Cardiac muscle cell (in vitro differentiated cells and primary cell): ENCODE measurements at regions not wholly inside any gene's neighbourhood (a gene's known extent, or its start where the extent isn't known, plus 50 kb on each side); places are given as distances from the start of the nearest gene placed in this dataset.
"Not testable (repeated sequence)": the region's sequence is repeated elsewhere in the genome, so short reads cannot be mapped to it uniquely, and the experiment has no call there.

Experiments
- DNase-seq, 2 donors: peaks; one replicate each; pipeline versions ENCODE4 v3.0.0 to v3.0.0-alpha.2; 2010 to 2017; ENCODE audit warnings: low read depth in 1 of 2, low spot score in 1 of 2
- H3K27ac ChIP-seq: fragments of 200-600 bp; sonication (generic); 2 replicates; pipeline ENCODE4 v1.5.1; 2016
- H3K27me3 ChIP-seq: fragments of 200-600 bp; sonication (generic); 2 replicates; pipeline ENCODE4 v1.6.0; 2016; ENCODE audit warnings: control low read depth
- H3K36me3 ChIP-seq: fragments of 200-600 bp; sonication (generic); 2 replicates; pipeline ENCODE4 v1.5.1; 2016; ENCODE audit warnings: control low read depth
- H3K4me1 ChIP-seq: fragments of 200-600 bp; sonication (generic); 2 replicates; pipeline ENCODE4 v1.8.1; 2017; ENCODE audit warnings: low read depth, mild to moderate bottlenecking, mixed run types
- H3K4me3 ChIP-seq: fragments of 200-600 bp; sonication (generic); 2 replicates; pipeline ENCODE4 v1.5.1; 2016; ENCODE audit warnings: mild to moderate bottlenecking
- H3K9me3 ChIP-seq: fragments of 200-600 bp; sonication (generic); 2 replicates; pipeline ENCODE4 v1.5.1; 2017; ENCODE audit warnings: low read depth, mild to moderate bottlenecking, control low read depth
- TF ChIP-seq, protein P1 (sequence below): IDR thresholded peaks from 2 replicates; pipeline ENCODE4 v1.5.1; 2012; ENCODE audit warnings: low read depth, mild to moderate bottlenecking, low read length

DNA sequence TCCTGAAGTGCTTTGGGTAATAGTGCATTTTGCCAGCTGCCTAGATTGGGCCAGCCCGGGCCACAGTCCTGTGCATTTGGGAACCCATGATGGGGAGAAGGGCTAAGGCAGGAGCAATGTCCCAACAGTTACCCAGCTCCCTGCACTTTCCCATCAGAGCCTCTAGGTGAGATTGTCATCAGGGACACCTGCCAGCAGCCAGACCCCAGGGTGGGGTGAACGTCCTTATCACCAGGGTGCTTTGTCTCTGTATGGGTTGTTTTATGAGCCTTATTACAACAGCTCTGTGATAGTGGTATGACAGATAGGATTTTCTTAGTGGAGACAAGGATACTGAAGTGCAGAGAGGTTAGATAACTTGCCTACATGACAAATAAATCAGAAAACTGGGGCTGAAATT is 365.7 kb downstream of the OSTF1 start:
- TF ChIP-seq, protein P1, sequence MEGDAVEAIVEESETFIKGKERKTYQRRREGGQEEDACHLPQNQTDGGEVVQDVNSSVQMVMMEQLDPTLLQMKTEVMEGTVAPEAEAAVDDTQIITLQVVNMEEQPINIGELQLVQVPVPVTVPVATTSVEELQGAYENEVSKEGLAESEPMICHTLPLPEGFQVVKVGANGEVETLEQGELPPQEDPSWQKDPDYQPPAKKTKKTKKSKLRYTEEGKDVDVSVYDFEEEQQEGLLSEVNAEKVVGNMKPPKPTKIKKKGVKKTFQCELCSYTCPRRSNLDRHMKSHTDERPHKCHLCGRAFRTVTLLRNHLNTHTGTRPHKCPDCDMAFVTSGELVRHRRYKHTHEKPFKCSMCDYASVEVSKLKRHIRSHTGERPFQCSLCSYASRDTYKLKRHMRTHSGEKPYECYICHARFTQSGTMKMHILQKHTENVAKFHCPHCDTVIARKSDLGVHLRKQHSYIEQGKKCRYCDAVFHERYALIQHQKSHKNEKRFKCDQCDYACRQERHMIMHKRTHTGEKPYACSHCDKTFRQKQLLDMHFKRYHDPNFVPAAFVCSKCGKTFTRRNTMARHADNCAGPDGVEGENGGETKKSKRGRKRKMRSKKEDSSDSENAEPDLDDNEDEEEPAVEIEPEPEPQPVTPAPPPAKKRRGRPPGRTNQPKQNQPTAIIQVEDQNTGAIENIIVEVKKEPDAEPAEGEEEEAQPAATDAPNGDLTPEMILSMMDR = no peak
- Histone ChIP-seq H3K9me3 (no peaks in the 10 kb centered on the region), H3K27me3 (no peaks in the 10 kb centered on the region), H3K4me3 (no peak overlapping the region), H3K4me1 (no peaks in the 10 kb centered on the region), H3K36me3 (no peaks in the 10 kb centered on the region), H3K27ac (no peak overlapping the region)
- DNase-seq = no peak

DNA sequence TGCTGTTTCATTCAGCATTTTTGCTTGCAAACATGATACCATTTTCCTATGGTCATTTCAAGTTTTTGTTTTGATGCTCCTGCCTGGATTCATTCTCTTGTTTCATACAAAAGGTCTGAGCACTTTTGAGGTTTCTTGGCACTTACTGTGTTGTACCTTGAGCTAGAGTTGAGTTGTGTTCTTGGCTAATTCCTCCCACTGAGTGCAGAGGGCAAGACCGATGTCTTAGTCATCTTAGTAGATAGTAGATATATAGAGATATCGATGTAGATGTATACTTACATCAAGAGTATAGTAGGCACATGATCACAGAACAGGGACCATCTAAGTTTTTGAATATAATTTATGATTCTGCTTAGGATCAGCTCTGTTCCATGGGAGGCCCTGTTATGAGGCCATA is 366.6 kb downstream of the OSTF1 start:
- Histone ChIP-seq H3K9me3 (no peaks in the 10 kb centered on the region), H3K4me1 (no peaks in the 10 kb centered on the region), H3K36me3 (no peaks in the 10 kb centered on the region), H3K4me3 (no peak overlapping the region), H3K27ac (no peak overlapping the region), H3K27me3 (no peaks in the 10 kb centered on the region)
- TF ChIP-seq, protein P1 = no peak
- no peak for DNase-seq

DNA sequence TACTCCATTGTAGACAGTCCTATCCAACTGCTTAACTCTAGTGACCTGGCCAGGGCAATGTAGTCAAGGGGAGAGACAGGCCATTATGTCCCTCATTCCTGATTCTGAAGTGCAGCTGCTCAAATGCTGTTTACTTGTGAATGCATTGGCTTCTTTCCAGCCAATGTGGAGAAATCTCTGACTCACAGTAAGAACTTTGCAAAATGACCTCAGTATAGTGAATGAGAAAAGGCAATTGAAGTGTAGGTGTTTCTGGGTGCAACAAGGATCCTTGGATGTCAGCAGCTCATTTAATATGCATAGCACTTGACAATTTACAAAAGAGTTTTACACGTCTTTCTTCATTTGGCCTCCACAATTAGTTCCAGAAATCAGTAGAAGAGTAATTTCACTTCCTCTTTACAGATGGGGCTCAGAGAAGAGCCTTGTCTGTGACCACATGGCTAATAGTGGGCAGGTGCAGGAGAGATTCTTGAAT is 367.2 kb downstream of the OSTF1 start:
- Histone ChIP-seq H3K4me3 (no peak overlapping the region), H3K27ac (no peak overlapping the region), H3K27me3 (no peaks in the 10 kb centered on the region), H3K4me1 (no peaks in the 10 kb centered on the region), H3K9me3 (no peaks in the 10 kb centered on the region), H3K36me3 (no peaks in the 10 kb centered on the region)
- TF ChIP-seq, protein P1 = no peak
- DNase-seq = peak in 1 of 2 donors; percentile 2

DNA sequence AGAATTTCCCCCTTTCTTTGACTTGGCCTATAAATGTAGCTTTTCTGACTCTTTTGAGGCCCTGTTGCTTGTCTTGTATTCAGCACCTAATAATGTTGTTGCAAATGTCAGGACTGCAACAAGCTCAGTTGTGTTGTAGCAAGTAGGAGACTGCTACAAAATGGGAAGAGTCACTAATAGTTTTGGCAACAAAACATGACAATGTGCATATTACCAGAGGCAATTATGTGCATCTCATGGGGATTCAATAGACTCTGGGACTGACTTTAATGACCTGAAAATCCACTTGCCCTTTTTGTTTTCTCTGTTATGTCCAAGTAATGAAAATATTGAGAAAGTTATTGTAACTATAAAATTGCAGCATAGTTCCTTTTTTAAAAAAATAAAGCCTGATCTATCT is 368.4 kb downstream of the OSTF1 start:
- no peak for DNase-seq
- H3K9me3 ChIP-seq = no peaks in the 10 kb centered on the region
- TF ChIP-seq, protein P1 = no peak
- no peaks in the 10 kb centered on the region for H3K36me3 ChIP-seq
- no peaks in the 10 kb centered on the region for H3K4me1 ChIP-seq
- no peak overlapping the region for H3K27ac ChIP-seq
- H3K27me3 ChIP-seq = no peaks in the 10 kb centered on the region
- H3K4me3 ChIP-seq = no peak overlapping the region

DNA sequence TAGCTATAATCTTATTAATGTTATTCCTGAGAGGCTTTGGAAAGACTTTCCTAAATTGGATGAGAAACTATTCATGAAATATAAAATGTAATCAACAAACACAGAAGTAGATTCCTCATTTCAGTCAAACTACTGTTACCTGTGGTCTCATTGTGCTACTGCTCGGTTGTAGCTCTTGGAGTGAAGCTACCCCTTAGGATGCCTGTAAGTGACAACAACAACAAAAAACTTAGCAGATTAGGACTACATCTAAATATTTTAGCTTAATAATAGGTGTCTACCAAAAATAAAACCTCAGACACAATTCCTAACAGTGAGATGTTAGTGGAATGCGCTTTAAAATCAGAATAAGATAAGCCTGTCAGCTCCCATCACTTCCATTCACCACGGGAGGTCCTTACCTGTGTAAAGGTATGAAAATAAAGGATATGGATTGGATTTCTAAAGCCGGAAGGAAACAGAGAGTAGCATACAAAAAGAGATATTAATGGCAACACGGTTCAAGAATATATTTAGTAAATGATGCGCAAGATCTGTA is 369.2 kb downstream of the OSTF1 start:
- no peaks in the 10 kb centered on the region for H3K36me3 ChIP-seq
- no peaks in the 10 kb centered on the region for H3K27me3 ChIP-seq
- no peak for DNase-seq
- H3K9me3 ChIP-seq = no peaks in the 10 kb centered on the region
- no peaks in the 10 kb centered on the region for H3K4me1 ChIP-seq
- TF ChIP-seq, protein P1 = no peak
- H3K4me3 ChIP-seq = no peak overlapping the region
- no peak overlapping the region for H3K27ac ChIP-seq

DNA sequence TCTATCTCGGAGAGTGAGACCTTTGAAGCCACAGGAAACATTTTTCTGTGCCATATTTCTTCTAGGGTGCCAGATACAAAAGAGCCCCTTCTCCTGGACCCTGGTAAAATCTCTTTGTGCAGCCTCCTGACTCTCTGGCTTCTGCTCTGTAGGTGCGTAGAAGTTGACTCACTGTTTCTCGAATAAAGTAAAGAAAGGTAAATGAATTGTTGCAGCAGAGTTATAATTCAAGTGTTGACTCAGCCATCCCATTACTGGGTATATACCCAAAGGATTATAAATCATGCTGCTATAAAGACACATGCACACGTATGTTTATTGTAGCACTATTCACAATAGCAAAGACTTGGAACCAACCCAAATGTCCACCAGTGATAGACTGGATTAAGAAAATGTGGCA is 371.0 kb downstream of the OSTF1 start:
- not testable (repeated sequence) for H3K27me3 ChIP-seq, H3K27ac ChIP-seq, DNase-seq, H3K36me3 ChIP-seq, H3K4me3 ChIP-seq, H3K9me3 ChIP-seq, H3K4me1 ChIP-seq
